WI38 (cell line): ENCODE measurements at regions not wholly inside any gene's neighbourhood (a gene's known extent, or its start where the extent isn't known, plus 50 kb on each side); places are given as distances from the start of the nearest gene placed in this dataset.

Experiments used
- H3K4me3 ChIP-seq: 2 replicates; pipeline ENCODE4 v1.5.1; 2011; ENCODE audit warnings: low read depth, mild to moderate bottlenecking, control low read depth, low read length
- CTCF ChIP-seq: IDR thresholded peaks from 2 replicates; pipeline ENCODE4 v1.5.1; 2012; ENCODE audit warnings: low read depth, mild to moderate bottlenecking, control low read depth, low read length

DNA sequence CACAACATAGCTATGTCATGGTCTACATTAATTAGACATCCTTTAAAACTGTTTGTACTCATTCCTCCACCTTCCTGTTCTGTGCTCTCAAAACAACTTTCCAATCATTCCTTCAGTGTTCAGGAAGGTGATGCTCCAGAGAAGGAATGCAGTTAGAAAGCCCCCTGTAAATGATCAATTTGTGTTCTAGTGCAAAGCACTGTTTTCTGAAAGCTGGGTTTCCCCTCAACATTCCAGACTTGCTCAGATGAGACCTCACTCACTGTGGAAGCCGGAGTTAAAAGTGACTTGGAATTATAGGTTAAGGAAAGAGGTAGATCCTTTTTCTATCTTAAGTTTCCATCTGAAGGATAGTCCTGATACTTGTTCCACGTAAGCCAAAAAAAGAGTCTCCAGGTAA lies 95.9 kb downstream of the BMP2 start:
- H3K4me3 ChIP-seq = no peak overlapping the region
- TF ChIP-seq CTCF = no peak

- no peak for TF ChIP-seq CTCF
- H3K4me3 ChIP-seq = no peak overlapping the region
Measured at GRCh38 chr20:6863798-6864201, 96.3 kb downstream of the BMP2 start.

GRCh38 chr20:6864740-6865139 lies 97.3 kb downstream of the BMP2 start:
- H3K4me3 ChIP-seq = no peak overlapping the region
- TF ChIP-seq CTCF = no peak

GRCh38 chr20:6866741-6867140 lies 99.3 kb downstream of the BMP2 start:
- H3K4me3 ChIP-seq = no peak overlapping the region
- no peak for TF ChIP-seq CTCF

GRCh38 chr20:6868861-6869260 lies 101.4 kb downstream of the BMP2 start:
- TF ChIP-seq CTCF = no peak
- no peak overlapping the region for H3K4me3 ChIP-seq

DNA sequence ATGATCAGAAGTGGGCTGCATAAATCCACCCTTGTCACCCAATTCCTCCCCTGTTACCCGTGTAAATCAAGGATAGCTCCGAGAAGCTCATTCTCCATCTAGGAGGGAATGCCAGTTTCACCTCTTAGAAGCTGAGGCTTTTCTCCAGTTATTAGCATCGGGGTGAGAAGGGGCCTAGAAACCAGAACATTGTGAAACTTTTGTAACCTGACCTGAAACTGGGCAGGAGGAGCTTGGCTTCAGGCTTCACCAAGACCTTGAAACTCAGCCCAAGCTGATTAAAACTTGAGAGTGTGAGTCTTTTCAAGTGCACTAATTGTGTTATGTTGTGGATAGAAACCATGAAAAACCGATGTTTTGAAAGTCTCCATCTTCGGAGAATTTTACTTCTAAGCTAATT lies 103.1 kb downstream of the BMP2 start:
- no peak for TF ChIP-seq CTCF
- H3K4me3 ChIP-seq = no peak overlapping the region

DNA sequence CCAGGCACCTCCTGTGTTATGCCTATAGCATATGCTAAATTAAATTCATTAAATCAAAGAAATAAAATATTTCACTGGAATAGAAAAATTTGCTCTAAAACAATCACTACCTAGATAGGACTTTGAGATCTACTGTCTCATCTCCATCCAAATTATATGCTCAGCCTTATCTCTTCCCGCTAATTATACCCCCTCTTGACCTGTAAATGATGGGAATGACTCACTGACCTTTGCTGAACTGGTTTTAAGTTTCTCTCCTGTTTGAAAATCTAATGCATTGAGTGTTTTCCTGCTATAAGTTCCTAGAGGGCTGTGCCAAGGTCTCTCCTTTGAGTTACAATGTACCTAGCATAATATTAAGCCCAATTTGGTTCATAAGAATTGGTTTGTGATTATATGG lies 110.1 kb downstream of the BMP2 start:
- H3K4me3 ChIP-seq = no peak overlapping the region
- TF ChIP-seq CTCF = no peak
